GM12874 (cell line): ENCODE measurements at regions not wholly inside any gene's neighbourhood (a gene's known extent, or its start where the extent isn't known, plus 50 kb on each side); places are given as distances from the start of the nearest gene placed in this dataset.

ENCODE experiments used
- TF ChIP-seq, protein P1 (sequence below): IDR thresholded peaks from 2 replicates; pipeline ENCODE4 v1.5.1; 2011; ENCODE audit warnings: low read depth, mild to moderate bottlenecking, control low read depth, low read length, moderate library complexity; ENCODE audit not compliant: insufficient read depth

DNA sequence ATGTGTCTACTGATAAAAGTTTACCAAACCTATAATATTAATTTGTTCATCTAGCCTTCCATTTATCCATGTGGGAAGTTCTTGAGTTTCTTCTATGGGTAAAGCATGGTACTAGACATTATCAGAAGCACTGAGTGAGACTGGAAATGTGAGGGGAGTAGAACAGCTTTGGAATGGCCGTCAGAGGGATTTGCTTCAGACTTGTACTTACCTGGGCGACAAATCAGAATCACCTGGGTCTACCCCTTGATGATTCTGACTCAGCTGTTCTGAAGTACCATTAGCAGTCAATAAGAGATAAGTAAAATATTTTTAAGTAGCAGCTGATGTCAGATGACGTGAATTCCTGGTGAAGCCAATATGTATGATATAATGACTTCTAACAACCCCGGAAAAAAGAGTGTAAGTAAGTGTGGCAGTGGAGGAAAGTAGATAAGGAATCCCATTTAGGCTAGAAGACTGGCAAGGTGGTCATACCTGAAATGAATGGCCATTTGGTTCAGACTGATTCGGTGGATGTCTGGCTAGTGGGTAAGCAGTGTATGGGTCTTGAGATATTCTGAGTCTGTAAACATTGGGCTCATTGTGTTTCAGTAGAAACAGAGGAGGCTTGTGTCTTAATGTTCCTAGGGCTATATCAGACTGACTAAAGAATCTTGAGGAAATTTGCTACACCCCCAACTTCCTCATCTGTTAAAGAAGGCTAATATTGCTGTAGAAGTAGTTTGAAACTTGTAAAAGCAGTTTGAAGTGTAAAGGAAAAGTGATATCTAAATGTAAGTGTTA lies 409.2 kb downstream of the NKX6-1 start:
- TF ChIP-seq, protein P1, sequence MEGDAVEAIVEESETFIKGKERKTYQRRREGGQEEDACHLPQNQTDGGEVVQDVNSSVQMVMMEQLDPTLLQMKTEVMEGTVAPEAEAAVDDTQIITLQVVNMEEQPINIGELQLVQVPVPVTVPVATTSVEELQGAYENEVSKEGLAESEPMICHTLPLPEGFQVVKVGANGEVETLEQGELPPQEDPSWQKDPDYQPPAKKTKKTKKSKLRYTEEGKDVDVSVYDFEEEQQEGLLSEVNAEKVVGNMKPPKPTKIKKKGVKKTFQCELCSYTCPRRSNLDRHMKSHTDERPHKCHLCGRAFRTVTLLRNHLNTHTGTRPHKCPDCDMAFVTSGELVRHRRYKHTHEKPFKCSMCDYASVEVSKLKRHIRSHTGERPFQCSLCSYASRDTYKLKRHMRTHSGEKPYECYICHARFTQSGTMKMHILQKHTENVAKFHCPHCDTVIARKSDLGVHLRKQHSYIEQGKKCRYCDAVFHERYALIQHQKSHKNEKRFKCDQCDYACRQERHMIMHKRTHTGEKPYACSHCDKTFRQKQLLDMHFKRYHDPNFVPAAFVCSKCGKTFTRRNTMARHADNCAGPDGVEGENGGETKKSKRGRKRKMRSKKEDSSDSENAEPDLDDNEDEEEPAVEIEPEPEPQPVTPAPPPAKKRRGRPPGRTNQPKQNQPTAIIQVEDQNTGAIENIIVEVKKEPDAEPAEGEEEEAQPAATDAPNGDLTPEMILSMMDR = no peak

DNA sequence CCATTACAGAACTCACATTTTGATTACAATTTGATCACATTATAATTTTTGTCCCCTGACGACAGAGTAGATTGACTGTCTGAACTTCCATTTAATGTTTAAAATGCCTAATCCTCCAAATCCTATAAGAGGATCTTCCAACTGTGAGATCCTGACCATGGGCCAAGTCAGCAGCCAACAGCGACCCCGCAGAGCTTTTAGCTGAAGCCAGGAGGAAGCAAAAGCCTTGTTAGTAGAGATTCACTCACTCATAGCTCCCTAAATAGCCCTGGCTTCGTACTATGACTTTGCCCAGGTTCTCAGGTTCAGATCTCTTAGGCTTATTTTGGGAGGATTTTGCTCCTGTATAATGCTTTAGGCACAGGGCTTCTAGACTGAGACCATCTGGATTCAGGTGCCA lies 413.1 kb downstream of the NKX6-1 start:
- TF ChIP-seq, protein P1 = no peak

DNA sequence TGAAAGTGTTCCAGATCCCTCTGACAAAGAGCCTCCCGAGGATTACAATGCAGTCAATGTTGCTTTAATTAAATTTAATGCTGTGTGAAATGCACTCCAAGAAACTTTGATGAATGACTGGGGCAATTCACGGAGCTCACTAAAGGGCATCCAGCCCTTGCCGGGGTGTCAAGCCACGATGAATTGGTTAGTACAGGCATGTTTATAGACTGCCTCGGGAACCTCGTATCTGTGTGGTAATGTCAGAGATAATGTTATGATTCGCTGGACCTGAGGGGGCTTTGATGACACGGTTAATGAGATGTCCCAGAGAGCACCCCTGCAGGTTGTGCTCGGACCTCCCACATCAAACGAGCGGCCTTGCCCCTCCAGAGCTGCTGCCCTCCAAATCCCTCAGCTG lies 428.8 kb downstream of the NKX6-1 start:
- TF ChIP-seq, protein P1 = no peak

- TF ChIP-seq, protein P1 = no peak
These were observed 435.5 kb downstream of the NKX6-1 start for GRCh38 chr4:84063619-84064018.

DNA sequence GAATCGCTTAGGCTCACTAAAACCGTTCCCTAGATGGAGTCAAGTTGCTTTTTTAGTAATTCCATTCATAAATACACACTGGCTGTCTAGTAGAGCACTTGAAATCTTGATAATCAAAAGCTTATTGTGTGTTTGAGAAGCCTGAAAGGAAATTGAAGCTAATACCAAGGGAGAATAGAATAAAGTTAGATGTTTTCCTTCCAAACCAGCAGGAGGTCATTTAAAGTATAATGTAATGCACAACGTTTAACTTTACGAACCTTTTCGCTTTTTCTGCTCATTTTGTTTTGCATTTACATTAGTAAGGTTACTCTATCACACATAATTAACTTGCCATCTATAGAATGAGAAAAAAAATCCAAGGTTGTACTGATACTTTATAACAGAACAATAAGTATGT lies 440.9 kb downstream of the NKX6-1 start:
- TF ChIP-seq, protein P1 = no peak

- TF ChIP-seq, protein P1 = no peak
These were observed 447.5 kb downstream of the NKX6-1 start for GRCh38 chr4:84051639-84052038.

DNA sequence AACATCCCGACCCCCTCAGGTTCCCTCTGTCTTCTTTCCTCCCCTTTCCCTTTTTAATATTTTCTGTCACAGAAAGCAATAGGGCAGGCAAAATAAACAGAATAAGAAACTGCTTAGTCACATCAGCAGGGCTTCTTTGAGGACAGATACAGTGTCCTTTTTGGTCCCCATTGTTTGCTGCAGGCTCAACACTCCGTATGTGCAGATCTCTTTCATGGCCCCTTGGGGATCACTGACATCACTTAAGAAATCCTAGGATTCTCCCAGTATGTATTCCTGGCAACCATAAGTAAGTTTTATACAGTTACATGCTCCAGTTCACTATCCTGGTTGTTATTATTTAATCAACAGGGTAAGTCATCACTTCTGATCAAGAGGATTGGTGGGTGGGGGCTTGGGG lies 448.0 kb downstream of the NKX6-1 start:
- TF ChIP-seq, protein P1 = no peak
